NT2/D1 (cell line): ENCODE measurements at regions not wholly inside any gene's neighbourhood (a gene's known extent, or its start where the extent isn't known, plus 50 kb on each side); places are given as distances from the start of the nearest gene placed in this dataset.

Experiments
- DNase-seq: peaks from one replicate; pipeline ENCODE4 v3.0.0-alpha.2; 2011; ENCODE audit warnings: low read depth, low spot score
- H3K27me3 ChIP-seq: 2 replicates; pipeline ENCODE4 v1.6.0; 2011; ENCODE audit warnings: mild to moderate bottlenecking; ENCODE audit not compliant: insufficient read length, insufficient read depth
- H3K36me3 ChIP-seq: 2 replicates; pipeline ENCODE4 v1.6.1; 2011; ENCODE audit warnings: mild to moderate bottlenecking, low read length, mixed read lengths; ENCODE audit not compliant: insufficient read depth, insufficient read length
- H3K4me1 ChIP-seq: 2 replicates; pipeline ENCODE4 v1.5.1; 2011; ENCODE audit not compliant: insufficient read depth, insufficient read length
- H3K4me3 ChIP-seq: 2 replicates; pipeline ENCODE4 v1.5.1; 2011; ENCODE audit warnings: low read depth; ENCODE audit not compliant: insufficient read length
- H3K9ac ChIP-seq: 2 replicates; pipeline ENCODE4 v1.6.0; 2011; ENCODE audit warnings: low read depth; ENCODE audit not compliant: insufficient read length
- H3K9me3 ChIP-seq: 2 replicates; pipeline ENCODE4 v1.5.1; 2011; ENCODE audit warnings: mild to moderate bottlenecking, low read length; ENCODE audit not compliant: insufficient read depth
- SUZ12 ChIP-seq: IDR thresholded peaks from 2 replicates; pipeline ENCODE4 v1.6.1; 2011; ENCODE audit not compliant: insufficient read length, insufficient read depth; ENCODE audit errors: extremely low read depth
- YY1 ChIP-seq: IDR thresholded peaks from 2 replicates; pipeline ENCODE4 v1.6.1; 2011; ENCODE audit not compliant: insufficient read length, insufficient read depth
- ZNF274 ChIP-seq: IDR thresholded peaks from 2 replicates; pipeline ENCODE4 v1.6.1; 2011; ENCODE audit warnings: mild to moderate bottlenecking, low read depth, low read length

DNA sequence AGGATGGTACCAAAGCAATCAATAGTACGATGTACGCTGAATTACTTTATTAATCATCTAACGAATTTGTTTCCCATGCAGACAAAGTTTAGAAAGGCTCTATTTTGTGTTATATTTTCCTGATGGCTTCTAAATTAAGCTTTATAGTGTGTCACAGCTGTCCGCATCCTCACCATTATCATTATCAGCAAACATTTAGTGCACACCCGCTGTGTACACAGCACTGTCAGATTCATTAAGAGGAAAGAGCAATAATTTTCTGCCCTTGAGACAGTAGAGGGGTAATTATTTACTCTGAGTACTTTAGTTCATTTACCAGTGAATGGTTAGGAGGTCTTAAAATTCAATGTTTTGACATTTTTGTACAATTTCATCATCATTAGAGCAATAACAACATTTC lies 233.3 kb upstream of the PTPRZ1 start:
- Histone ChIP-seq H3K9ac (no peak overlapping the region), H3K9me3 (no peaks in the 10 kb centered on the region), H3K36me3 (no peaks in the 10 kb centered on the region), H3K4me1 (no peaks in the 10 kb centered on the region), H3K4me3 (no peak overlapping the region), H3K27me3 (no peaks in the 10 kb centered on the region)
- TF ChIP-seq ZNF274 = no peak
- no peak for TF ChIP-seq SUZ12
- no peak for TF ChIP-seq YY1
- no peak for DNase-seq

DNA sequence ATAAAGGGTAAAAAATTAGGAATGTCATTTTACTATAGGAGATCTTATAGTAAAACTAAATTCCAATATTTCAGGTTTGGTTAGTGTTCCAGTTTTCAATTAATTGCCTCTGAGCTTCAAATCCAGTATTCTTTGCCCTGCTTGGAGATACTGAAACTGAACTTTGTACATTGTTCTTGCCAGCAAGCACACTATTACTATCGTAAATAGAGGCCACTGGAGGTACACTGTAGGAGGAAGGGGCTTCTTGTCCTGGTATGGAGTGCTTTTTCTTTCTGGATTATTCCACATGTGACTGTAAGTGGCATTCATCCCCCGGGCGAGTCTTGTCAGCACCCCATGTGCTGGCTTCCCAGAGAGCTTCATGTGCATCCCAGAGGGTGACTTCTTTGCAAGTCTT lies 234.7 kb upstream of the PTPRZ1 start:
- no peak for DNase-seq

DNA sequence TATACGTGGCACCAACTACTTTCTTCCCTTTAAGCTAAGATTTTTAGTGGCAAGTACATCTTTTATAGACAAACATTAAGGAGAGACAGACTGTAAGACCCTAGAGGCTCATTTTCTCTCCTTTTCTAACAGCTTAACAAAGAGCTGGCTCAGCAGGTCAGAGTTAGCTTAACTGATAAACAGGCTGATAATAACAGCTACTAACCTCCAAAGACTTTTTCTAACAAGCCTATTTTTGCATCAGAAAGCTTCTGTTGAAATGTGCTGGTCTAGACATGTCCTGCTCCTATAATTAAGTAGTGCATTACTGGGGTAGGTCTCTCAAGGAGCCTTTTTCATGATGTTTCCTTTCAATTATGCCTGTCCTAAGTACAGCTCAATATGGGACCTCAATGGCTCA lies 238.2 kb upstream of the FAM3C start:
- no peak for TF ChIP-seq SUZ12
- no peak for TF ChIP-seq YY1
- no peak for TF ChIP-seq ZNF274
- DNase-seq = no peak
- Histone ChIP-seq H3K36me3 (no peaks in the 10 kb centered on the region), H3K9me3 (no peaks in the 10 kb centered on the region), H3K4me3 (no peak overlapping the region), H3K9ac (no peak overlapping the region), H3K27me3 (no peaks in the 10 kb centered on the region), H3K4me1 (no peaks in the 10 kb centered on the region)

More for the DNA sequence above, 234.7 kb upstream of the PTPRZ1 start:
- no peak for TF ChIP-seq ZNF274
- TF ChIP-seq SUZ12 = no peak
- TF ChIP-seq YY1 = no peak
- Histone ChIP-seq H3K27me3 (no peaks in the 10 kb centered on the region), H3K9me3 (no peaks in the 10 kb centered on the region), H3K36me3 (no peaks in the 10 kb centered on the region), H3K4me3 (no peak overlapping the region), H3K4me1 (no peaks in the 10 kb centered on the region), H3K9ac (no peak overlapping the region)

DNA sequence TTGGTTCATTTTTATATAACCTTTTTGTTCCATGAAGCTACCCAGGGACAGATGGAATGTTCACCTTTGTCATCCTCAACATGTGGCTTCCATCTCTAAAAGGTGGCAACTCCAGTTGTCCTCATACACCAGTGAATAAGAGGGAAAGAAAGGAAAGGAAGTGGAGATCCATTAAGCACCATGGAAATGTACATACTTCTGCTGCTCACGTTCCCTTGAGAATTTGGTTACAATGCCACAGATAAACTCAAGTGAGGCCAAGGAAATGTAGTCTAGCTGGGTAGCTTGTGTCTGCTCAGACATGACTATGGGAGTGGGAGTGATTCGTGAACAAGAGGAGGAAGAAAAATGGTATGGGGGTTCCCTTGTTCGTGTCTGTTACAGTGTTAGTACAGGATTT lies 237.1 kb upstream of the FAM3C start:
- Histone ChIP-seq H3K9ac (no peak overlapping the region), H3K27me3 (no peaks in the 10 kb centered on the region), H3K36me3 (no peaks in the 10 kb centered on the region), H3K4me1 (no peaks in the 10 kb centered on the region), H3K4me3 (no peak overlapping the region), H3K9me3 (no peaks in the 10 kb centered on the region)
- TF ChIP-seq SUZ12 = no peak
- no peak for TF ChIP-seq ZNF274
- DNase-seq = no peak

DNA sequence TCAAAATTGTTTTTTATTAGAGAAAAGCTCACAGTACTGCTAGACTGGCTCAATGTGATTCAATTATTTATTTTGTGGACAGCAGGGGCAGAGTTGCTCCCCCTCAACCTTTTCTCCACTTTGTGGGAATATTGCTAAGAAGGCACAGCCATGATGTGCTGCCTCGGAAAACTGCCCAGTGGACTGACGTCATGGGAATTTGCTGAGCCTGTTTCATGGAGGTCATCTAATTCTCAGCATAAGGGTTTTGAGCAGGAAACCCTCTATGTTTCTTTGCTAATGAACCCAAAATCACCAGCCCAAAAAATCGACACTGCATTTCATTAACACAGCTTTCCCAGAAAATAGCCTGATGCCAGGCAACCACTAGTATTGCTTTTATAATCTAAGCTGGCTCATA lies 228.8 kb upstream of the FAM3C start:
- H3K4me3 ChIP-seq = no peak overlapping the region
- no peaks in the 10 kb centered on the region for H3K4me1 ChIP-seq
- DNase-seq = no peak
- no peak for TF ChIP-seq ZNF274
- no peak for TF ChIP-seq YY1
- no peak for TF ChIP-seq SUZ12
- no peaks in the 10 kb centered on the region for H3K9me3 ChIP-seq
- no peaks in the 10 kb centered on the region for H3K36me3 ChIP-seq
- no peak overlapping the region for H3K9ac ChIP-seq
- no peaks in the 10 kb centered on the region for H3K27me3 ChIP-seq

DNA sequence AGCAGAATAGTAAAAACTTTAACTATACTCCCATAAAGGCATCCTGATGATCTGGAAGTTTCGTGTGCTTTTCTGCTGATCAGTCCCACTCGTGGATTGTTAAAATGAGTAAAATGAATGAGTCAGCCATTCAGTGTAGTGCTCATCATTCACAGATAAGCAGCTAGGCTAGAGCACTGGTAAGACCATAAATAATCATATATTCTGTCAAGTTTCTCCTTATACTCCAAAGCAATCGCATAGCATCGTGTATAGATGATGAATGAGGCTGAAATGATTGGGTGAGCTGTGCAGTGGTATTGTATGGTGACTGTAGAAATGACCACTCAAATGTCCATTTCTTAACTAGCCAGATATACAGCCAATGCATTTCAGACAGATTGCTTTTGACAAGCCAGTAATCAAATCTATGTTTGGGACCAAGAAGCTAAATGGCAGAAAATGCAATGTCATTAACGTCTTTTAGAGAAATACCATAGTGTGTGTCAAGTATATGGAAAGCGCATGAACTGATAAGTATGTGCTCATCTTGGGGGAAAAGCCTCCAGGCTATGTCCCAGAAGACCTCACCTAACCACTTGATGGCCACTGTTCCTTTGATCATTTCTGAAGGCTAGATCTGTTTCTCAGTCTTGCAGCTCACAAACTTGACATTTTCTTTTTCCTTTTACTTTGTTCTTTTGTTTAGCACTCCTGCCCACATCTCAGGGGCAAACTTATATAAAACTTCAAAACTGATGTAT lies 227.2 kb upstream of the FAM3C start:
- TF ChIP-seq ZNF274 (no peak), SUZ12 (no peak), YY1 (no peak)
- H3K4me1 ChIP-seq = no peaks in the 10 kb centered on the region
- H3K9ac ChIP-seq = no peak overlapping the region
- H3K9me3 ChIP-seq = no peaks in the 10 kb centered on the region
- no peaks in the 10 kb centered on the region for H3K36me3 ChIP-seq
- H3K4me3 ChIP-seq = no peak overlapping the region
- H3K27me3 ChIP-seq = no peaks in the 10 kb centered on the region
- DNase-seq = no peak

DNA sequence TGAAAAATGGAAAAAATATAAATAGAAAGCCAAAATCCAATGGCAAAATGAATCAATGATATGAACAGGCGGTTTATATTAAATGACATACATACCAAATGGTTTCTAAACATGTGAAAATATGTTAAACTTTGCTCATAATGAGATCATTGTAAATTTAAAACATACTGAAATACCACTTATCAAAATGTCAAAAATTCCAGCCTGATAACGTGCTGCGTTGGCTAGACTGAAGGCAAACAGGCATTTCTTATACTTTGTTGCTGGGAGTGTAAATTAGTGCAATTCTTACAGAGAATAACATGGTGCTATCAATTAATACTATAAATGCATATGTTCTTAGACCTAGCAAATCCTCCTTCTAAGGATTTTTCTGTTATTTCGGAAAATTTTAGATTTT lies 225.8 kb upstream of the FAM3C start:
- Histone ChIP-seq H3K27me3 (no peaks in the 10 kb centered on the region), H3K9me3 (no peaks in the 10 kb centered on the region), H3K36me3 (no peaks in the 10 kb centered on the region), H3K4me3 (no peak overlapping the region), H3K9ac (no peak overlapping the region), H3K4me1 (no peaks in the 10 kb centered on the region)
- no peak for TF ChIP-seq ZNF274
- no peak for TF ChIP-seq SUZ12
- no peak for TF ChIP-seq YY1
- DNase-seq = no peak
